Fibroblast of lung (primary cell): ENCODE measurements at regions not wholly inside any gene's neighbourhood (a gene's known extent, or its start where the extent isn't known, plus 50 kb on each side); places are given as distances from the start of the nearest gene placed in this dataset.

Experiments
- DNase-seq, 2 donors: peaks; one replicate each; pipeline versions ENCODE4 v3.0.0 to v3.0.0-alpha.2; 2010; ENCODE audit warnings: low read depth in 2 of 2
- H2AFZ ChIP-seq: 2 replicates; pipeline ENCODE4 v1.5.1; 2012; ENCODE audit warnings: low read length, control low read depth, inconsistent platforms
- H3K27ac ChIP-seq: 2 replicates; pipeline ENCODE4 v1.5.1; 2011; ENCODE audit warnings: low read length, control low read depth; ENCODE audit not compliant: insufficient read depth
- H3K27me3 ChIP-seq: 2 replicates; pipeline ENCODE4 v1.5.1; 2011; ENCODE audit warnings: mild to moderate bottlenecking, low read length; ENCODE audit not compliant: control insufficient read depth, insufficient read depth
- H3K36me3 ChIP-seq: 2 replicates; pipeline ENCODE4 v1.5.1; 2011; ENCODE audit warnings: low read length; ENCODE audit not compliant: control insufficient read depth, insufficient read depth
- H3K4me1 ChIP-seq: 2 replicates; pipeline ENCODE4 v1.5.1; 2011; ENCODE audit warnings: low read length; ENCODE audit not compliant: control insufficient read depth, insufficient read depth; ENCODE audit errors: extremely low read depth
- H3K4me2 ChIP-seq: 2 replicates; pipeline ENCODE4 v1.5.1; 2011; ENCODE audit warnings: low read length, control low read depth; ENCODE audit not compliant: insufficient read depth; ENCODE audit errors: extremely low read depth
- H3K4me3 ChIP-seq, 4 experiments: fragments of 200-600 bp in 1 of 4; sonication (generic) in 1 of 4; replicated peaks in 1 of 4; 2 replicates each; pipeline ENCODE4 v1.5.1; 2011 to 2016; ENCODE audit warnings: low read length in 4 of 4, low read depth in 3 of 4, mild to moderate bottlenecking in 3 of 4, control low read depth in 2 of 4, inconsistent platforms in 1 of 4, mixed read lengths in 1 of 4; ENCODE audit not compliant: insufficient read depth in 1 of 4; ENCODE audit errors: control extremely low read depth in 1 of 4
- H3K79me2 ChIP-seq: 2 replicates; pipeline ENCODE4 v1.5.1; 2012; ENCODE audit warnings: mild to moderate bottlenecking, low read length, inconsistent platforms; ENCODE audit not compliant: control insufficient read depth, insufficient read depth
- H3K9ac ChIP-seq: 2 replicates; pipeline ENCODE4 v1.5.1; 2011; ENCODE audit warnings: mild to moderate bottlenecking, low read length, control low read depth; ENCODE audit not compliant: insufficient read depth
- H3K9me3 ChIP-seq: 2 replicates; pipeline ENCODE4 v1.5.1; 2012; ENCODE audit warnings: low read depth, low read length; ENCODE audit not compliant: control insufficient read depth, insufficient read depth
- H4K20me1 ChIP-seq: 2 replicates; pipeline ENCODE4 v1.5.1; 2011; ENCODE audit warnings: low read length; ENCODE audit not compliant: control insufficient read depth, insufficient read depth; ENCODE audit errors: extremely low read depth
- EZH2 ChIP-seq: IDR thresholded peaks from 2 replicates; pipeline ENCODE4 v1.5.1; 2012; ENCODE audit warnings: low read length, control low read depth, mild to moderate bottlenecking; ENCODE audit errors: missing control alignments
- TF ChIP-seq, protein P1 (sequence below), 2 donors: IDR thresholded peaks in 1 of 2; conservative IDR thresholded peaks in 1 of 2; 1 replicate in 1 of 2; 2 replicates in 1 of 2; pipeline ENCODE4 v1.5.1; 2011 to 2012; ENCODE audit warnings: low read length in 2 of 2, control low read depth in 1 of 2, inconsistent platforms in 1 of 2, low read depth in 1 of 2, mild to moderate bottlenecking in 1 of 2

GRCh38 chr7:45975367-45975766 is 54.3 kb upstream of the IGFBP3 start:
- Histone ChIP-seq H4K20me1 (no peaks in the 10 kb centered on the region), H3K27ac (no peak overlapping the region), H2AFZ (no peak overlapping the region), H3K9me3 (no peaks in the 10 kb centered on the region), H3K79me2 (no peaks in the 10 kb centered on the region), H3K4me3 (no peak overlapping the region), H3K27me3 (no peaks in the 10 kb centered on the region), H3K4me1 (peaks cover 20% of the 10 kb centered on the region), H3K36me3 (no peaks in the 10 kb centered on the region), H3K9ac (no peak overlapping the region), H3K4me2 (no peak overlapping the region)
- DNase-seq, result peak in 1 of 2 donors; percentile 21
- TF ChIP-seq, protein P1, sequence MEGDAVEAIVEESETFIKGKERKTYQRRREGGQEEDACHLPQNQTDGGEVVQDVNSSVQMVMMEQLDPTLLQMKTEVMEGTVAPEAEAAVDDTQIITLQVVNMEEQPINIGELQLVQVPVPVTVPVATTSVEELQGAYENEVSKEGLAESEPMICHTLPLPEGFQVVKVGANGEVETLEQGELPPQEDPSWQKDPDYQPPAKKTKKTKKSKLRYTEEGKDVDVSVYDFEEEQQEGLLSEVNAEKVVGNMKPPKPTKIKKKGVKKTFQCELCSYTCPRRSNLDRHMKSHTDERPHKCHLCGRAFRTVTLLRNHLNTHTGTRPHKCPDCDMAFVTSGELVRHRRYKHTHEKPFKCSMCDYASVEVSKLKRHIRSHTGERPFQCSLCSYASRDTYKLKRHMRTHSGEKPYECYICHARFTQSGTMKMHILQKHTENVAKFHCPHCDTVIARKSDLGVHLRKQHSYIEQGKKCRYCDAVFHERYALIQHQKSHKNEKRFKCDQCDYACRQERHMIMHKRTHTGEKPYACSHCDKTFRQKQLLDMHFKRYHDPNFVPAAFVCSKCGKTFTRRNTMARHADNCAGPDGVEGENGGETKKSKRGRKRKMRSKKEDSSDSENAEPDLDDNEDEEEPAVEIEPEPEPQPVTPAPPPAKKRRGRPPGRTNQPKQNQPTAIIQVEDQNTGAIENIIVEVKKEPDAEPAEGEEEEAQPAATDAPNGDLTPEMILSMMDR (conservative IDR thresholded peaks at IDR 0.05 in 1 of 2, IDR thresholded peaks at IDR 0.05 in 1 of 2; ENCODE audit: low read depth in 1 of 2, low read length in 2 of 2), result no peak
- TF ChIP-seq EZH2, result no peak

GRCh38 chr7:45974540-45975360 is 53.7 kb upstream of the IGFBP3 start:
- Histone ChIP-seq H2AFZ (no peak overlapping the region), H3K9ac (no peak overlapping the region), H4K20me1 (no peaks in the 10 kb centered on the region), H3K4me3 (no peak overlapping the region), H3K4me1 (peaks cover 17% of the 10 kb centered on the region), H3K27me3 (no peaks in the 10 kb centered on the region), H3K9me3 (no peaks in the 10 kb centered on the region), H3K27ac (no peak overlapping the region), H3K36me3 (no peaks in the 10 kb centered on the region), H3K4me2 (no peak overlapping the region), H3K79me2 (no peaks in the 10 kb centered on the region)
- TF ChIP-seq, protein P1 (conservative IDR thresholded peaks at IDR 0.05 in 1 of 2, IDR thresholded peaks at IDR 0.05 in 1 of 2; ENCODE audit: low read depth in 1 of 2, low read length in 2 of 2), result no peak
- no peak for TF ChIP-seq EZH2
- no peak for DNase-seq

GRCh38 chr7:45973725-45974532 is 52.9 kb upstream of the IGFBP3 start:
- Histone ChIP-seq H4K20me1 (no peaks in the 10 kb centered on the region), H3K9me3 (no peaks in the 10 kb centered on the region), H3K9ac (no peak overlapping the region), H3K4me2 (no peak overlapping the region), H2AFZ (no peak overlapping the region), H3K36me3 (no peaks in the 10 kb centered on the region), H3K79me2 (no peaks in the 10 kb centered on the region), H3K27ac (no peak overlapping the region), H3K4me3 (no peak overlapping the region), H3K4me1 (peaks cover 13% of the 10 kb centered on the region), H3K27me3 (no peaks in the 10 kb centered on the region)
- TF ChIP-seq EZH2, result no peak
- TF ChIP-seq, protein P1 (conservative IDR thresholded peaks at IDR 0.05 in 1 of 2, IDR thresholded peaks at IDR 0.05 in 1 of 2; ENCODE audit: low read depth in 1 of 2, low read length in 2 of 2), result no peak
- DNase-seq, result peak in 1 of 2 donors; percentile 40
